ENCODE measurements at regions not wholly inside any gene's neighbourhood (a gene's known extent, or its start where the extent isn't known, plus 50 kb on each side); places are given as distances from the start of the nearest gene placed in this dataset.

DNA sequence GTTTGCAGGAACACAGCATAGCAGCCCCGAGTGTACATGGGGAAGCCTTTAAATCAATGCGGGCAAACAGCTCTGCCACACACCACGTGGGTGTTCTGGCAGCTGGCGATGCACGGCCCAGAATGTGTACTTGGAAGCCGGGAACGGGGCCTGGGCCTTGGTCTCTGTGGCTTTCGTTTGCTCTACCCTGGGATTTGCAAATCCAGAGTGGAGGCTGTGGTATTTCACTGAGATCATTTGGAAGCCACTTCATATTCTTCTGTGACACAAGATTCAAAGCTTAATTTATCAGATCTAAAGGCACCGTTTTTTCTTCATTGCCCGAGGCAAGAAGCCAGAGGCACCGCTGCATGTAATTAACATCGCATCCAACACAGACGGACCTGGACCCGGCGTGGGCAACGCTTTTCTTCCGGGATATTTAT lies 246.3 kb upstream of the MYT1L start:
- H3K9ac ChIP-seq (ENCODE audit: low read length) = no peak overlapping the region
- no peaks in the 10 kb centered on the region for H3K9me2 ChIP-seq (ENCODE audit: low read depth, low read length)
- no peak overlapping the region for H3K4me3 ChIP-seq (ENCODE audit: low read depth, low read length, poor library complexity, severe bottlenecking)
- H3K9me3 ChIP-seq (ENCODE audit: low read length) = no peaks in the 10 kb centered on the region
- no peaks in the 10 kb centered on the region for H3K27me3 ChIP-seq (ENCODE audit: insufficient read depth, low read length)
- no peak overlapping the region for H3K4me2 ChIP-seq (ENCODE audit: low read length)
- H3F3A ChIP-seq (ENCODE audit: insufficient read depth, low read length) = no peaks in the 10 kb centered on the region
- no peaks in the 10 kb centered on the region for H3K36me3 ChIP-seq (ENCODE audit: insufficient read depth, low read length)
- H2AFZ ChIP-seq (ENCODE audit: low read length) = no peak overlapping the region
- no peaks in the 10 kb centered on the region for H3K4me1 ChIP-seq (ENCODE audit: insufficient read depth, low read length, severe bottlenecking)
- TF ChIP-seq EZH2 (IDR thresholded peaks at IDR 0.05; ENCODE audit: borderline replicate concordance, low read length) = no peak
- TF ChIP-seq, protein P1, sequence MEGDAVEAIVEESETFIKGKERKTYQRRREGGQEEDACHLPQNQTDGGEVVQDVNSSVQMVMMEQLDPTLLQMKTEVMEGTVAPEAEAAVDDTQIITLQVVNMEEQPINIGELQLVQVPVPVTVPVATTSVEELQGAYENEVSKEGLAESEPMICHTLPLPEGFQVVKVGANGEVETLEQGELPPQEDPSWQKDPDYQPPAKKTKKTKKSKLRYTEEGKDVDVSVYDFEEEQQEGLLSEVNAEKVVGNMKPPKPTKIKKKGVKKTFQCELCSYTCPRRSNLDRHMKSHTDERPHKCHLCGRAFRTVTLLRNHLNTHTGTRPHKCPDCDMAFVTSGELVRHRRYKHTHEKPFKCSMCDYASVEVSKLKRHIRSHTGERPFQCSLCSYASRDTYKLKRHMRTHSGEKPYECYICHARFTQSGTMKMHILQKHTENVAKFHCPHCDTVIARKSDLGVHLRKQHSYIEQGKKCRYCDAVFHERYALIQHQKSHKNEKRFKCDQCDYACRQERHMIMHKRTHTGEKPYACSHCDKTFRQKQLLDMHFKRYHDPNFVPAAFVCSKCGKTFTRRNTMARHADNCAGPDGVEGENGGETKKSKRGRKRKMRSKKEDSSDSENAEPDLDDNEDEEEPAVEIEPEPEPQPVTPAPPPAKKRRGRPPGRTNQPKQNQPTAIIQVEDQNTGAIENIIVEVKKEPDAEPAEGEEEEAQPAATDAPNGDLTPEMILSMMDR (IDR thresholded peaks at IDR 0.05; ENCODE audit: low read length) = no peak
- H4K20me1 ChIP-seq (ENCODE audit: insufficient read depth, low read length) = no peaks in the 10 kb centered on the region
- H3K79me2 ChIP-seq (ENCODE audit: insufficient read depth, low read length) = no peaks in the 10 kb centered on the region
- no peak overlapping the region for H3K27ac ChIP-seq (ENCODE audit: low read depth, low read length, poor library complexity, severe bottlenecking)

DNA sequence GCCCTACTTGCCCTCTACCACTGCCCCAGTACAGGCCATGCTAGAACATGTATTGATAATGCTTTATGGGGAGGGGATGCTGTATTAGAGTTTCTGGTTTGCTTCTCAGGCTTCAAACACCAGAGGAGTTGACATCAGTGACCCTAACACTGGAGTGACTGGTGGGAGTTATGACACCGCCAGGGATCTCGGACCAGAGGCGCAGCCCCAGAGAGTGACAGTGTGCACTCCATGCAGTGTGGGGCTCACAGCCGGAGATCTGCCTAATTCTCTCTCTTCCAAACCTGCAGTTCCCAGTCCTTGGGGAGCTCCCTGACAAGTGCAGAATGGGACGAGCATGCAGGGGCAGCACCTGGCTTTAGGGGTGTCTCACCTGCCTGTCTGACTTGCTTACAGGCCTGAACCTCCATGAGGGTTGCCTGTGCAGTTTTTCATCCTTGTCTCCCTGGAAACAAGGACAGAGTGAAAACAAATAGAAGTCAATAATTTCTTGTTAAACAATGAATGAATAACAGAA lies 244.9 kb upstream of the MYT1L start:
- no peaks in the 10 kb centered on the region for H4K20me1 ChIP-seq (ENCODE audit: insufficient read depth, low read length)
- H3K9me3 ChIP-seq (ENCODE audit: low read length) = no peaks in the 10 kb centered on the region
- TF ChIP-seq EZH2 (IDR thresholded peaks at IDR 0.05; ENCODE audit: borderline replicate concordance, low read length) = no peak
- TF ChIP-seq, protein P1 (IDR thresholded peaks at IDR 0.05; ENCODE audit: low read length) = no peak
- H3K9ac ChIP-seq (ENCODE audit: low read length) = no peak overlapping the region
- H3F3A ChIP-seq (ENCODE audit: insufficient read depth, low read length) = no peaks in the 10 kb centered on the region
- no peaks in the 10 kb centered on the region for H3K36me3 ChIP-seq (ENCODE audit: insufficient read depth, low read length)
- H3K4me1 ChIP-seq (ENCODE audit: insufficient read depth, low read length, severe bottlenecking) = no peaks in the 10 kb centered on the region
- H3K4me3 ChIP-seq (ENCODE audit: low read depth, low read length, poor library complexity, severe bottlenecking) = no peak overlapping the region
- no peaks in the 10 kb centered on the region for H3K79me2 ChIP-seq (ENCODE audit: insufficient read depth, low read length)
- no peak overlapping the region for H3K27ac ChIP-seq (ENCODE audit: low read depth, low read length, poor library complexity, severe bottlenecking)
- H3K4me2 ChIP-seq (ENCODE audit: low read length) = no peak overlapping the region
- no peaks in the 10 kb centered on the region for H3K27me3 ChIP-seq (ENCODE audit: insufficient read depth, low read length)
- H2AFZ ChIP-seq (ENCODE audit: low read length) = no peak overlapping the region
- no peaks in the 10 kb centered on the region for H3K9me2 ChIP-seq (ENCODE audit: low read depth, low read length)

DNA sequence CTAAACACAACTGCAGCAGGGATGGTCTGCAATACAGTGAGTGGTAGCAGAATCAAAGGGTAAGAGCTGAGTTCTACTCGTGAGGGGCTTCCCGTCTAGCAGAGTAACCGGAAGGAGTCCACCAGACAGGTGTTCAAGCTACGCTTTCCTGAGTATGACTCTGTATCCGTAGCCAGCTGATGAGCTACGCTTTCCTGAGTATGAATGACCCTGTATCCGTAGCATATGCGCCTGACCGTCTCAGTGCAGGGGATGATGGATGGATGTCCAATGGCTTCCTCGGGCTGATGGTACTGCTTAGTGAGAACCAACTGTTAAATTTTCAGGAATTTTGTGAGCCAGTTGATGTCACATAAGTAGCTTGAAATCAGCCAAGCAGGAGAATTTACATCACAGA lies 244.1 kb upstream of the MYT1L start:
- H3K4me1 ChIP-seq (ENCODE audit: insufficient read depth, low read length, severe bottlenecking) = no peaks in the 10 kb centered on the region
- no peaks in the 10 kb centered on the region for H4K20me1 ChIP-seq (ENCODE audit: insufficient read depth, low read length)
- no peak overlapping the region for H2AFZ ChIP-seq (ENCODE audit: low read length)
- H3F3A ChIP-seq (ENCODE audit: insufficient read depth, low read length) = no peaks in the 10 kb centered on the region
- H3K9me2 ChIP-seq (ENCODE audit: low read depth, low read length) = no peaks in the 10 kb centered on the region
- H3K27ac ChIP-seq (ENCODE audit: low read depth, low read length, poor library complexity, severe bottlenecking) = no peak overlapping the region
- no peak for TF ChIP-seq EZH2 (IDR thresholded peaks at IDR 0.05; ENCODE audit: borderline replicate concordance, low read length)
- TF ChIP-seq, protein P1 (IDR thresholded peaks at IDR 0.05; ENCODE audit: low read length) = no peak
- H3K4me3 ChIP-seq (ENCODE audit: low read depth, low read length, poor library complexity, severe bottlenecking) = no peak overlapping the region
- H3K79me2 ChIP-seq (ENCODE audit: insufficient read depth, low read length) = no peaks in the 10 kb centered on the region
- no peaks in the 10 kb centered on the region for H3K9me3 ChIP-seq (ENCODE audit: low read length)
- H3K9ac ChIP-seq (ENCODE audit: low read length) = no peak overlapping the region
- H3K4me2 ChIP-seq (ENCODE audit: low read length) = no peak overlapping the region
- H3K36me3 ChIP-seq (ENCODE audit: insufficient read depth, low read length) = no peaks in the 10 kb centered on the region
- H3K27me3 ChIP-seq (ENCODE audit: insufficient read depth, low read length) = no peaks in the 10 kb centered on the region
